Uterus (tissue), 2 donors: ENCODE measurements at regions not wholly inside any gene's neighbourhood (a gene's known extent, or its start where the extent isn't known, plus 50 kb on each side); places are given as distances from the start of the nearest gene placed in this dataset.

Experiments
- CTCF ChIP-seq, 4 experiments: fragments of 200-600 bp in 2 of 4; fragments of 450-650 bp in 2 of 4; sonication (generic) in 2 of 4; IDR thresholded peaks; one replicate each; pipeline ENCODE4 v1.5.1; 2016 to 2019; ENCODE audit warnings: antibody characterized with exemption in 4 of 4, mild to moderate bottlenecking in 2 of 4, moderate library complexity in 1 of 4
- POLR2A ChIP-seq, 2 donors: fragments of 450-650 bp; IDR thresholded peaks; one replicate each; pipeline ENCODE4 v1.6.1; 2016; ENCODE audit warnings: antibody characterized with exemption in 2 of 2, mild to moderate bottlenecking in 1 of 2, moderate library complexity in 1 of 2

GRCh38 chr2:22347306-22347705, 1037.7 kb upstream of the KLHL29 start:
- TF ChIP-seq CTCF (IDR thresholded peaks at IDR 0.05) (no peak), POLR2A (IDR thresholded peaks at IDR 0.05) (no peak)
